Neural progenitor cell (in vitro differentiated cells): ENCODE measurements at regions not wholly inside any gene's neighbourhood (a gene's known extent, or its start where the extent isn't known, plus 50 kb on each side); places are given as distances from the start of the nearest gene placed in this dataset.

Source experiments
- CTCF ChIP-seq: fragments of 200-600 bp; sonication (generic); IDR thresholded peaks from 2 replicates; pipeline ENCODE4 v1.5.1; 2017; ENCODE audit warnings: antibody characterized with exemption, mild to moderate bottlenecking
- EZH2 ChIP-seq: fragments of 200-600 bp; sonication (generic); IDR thresholded peaks from 2 replicates; pipeline ENCODE4 v1.6.1; 2017; ENCODE audit warnings: antibody characterized with exemption, mild to moderate bottlenecking, moderate library complexity
- EZH2phosphoT487 ChIP-seq: fragments of 200-600 bp; sonication (generic); IDR thresholded peaks from 2 replicates; pipeline ENCODE4 v1.6.1; 2017; ENCODE audit warnings: antibody characterized with exemption

- TF ChIP-seq CTCF (no peak), EZH2 (no peak), EZH2phosphoT487 (no peak)
These were observed 143.4 kb upstream of the ARHGAP5 start for GRCh38 chr14:31933716-31934115.
